Loucy (cell line): ENCODE measurements at regions not wholly inside any gene's neighbourhood (a gene's known extent, or its start where the extent isn't known, plus 50 kb on each side); places are given as distances from the start of the nearest gene placed in this dataset.

Experiments
- H2AFZ ChIP-seq: fragments of 200-600 bp; sonication (generic); 2 replicates; pipeline ENCODE4 v1.6.0; 2016; ENCODE audit warnings: antibody characterized with exemption, mild to moderate bottlenecking, low read length, moderate library complexity
- H3F3A ChIP-seq: fragments of 200-600 bp; 2 replicates; pipeline ENCODE4 v1.6.0; 2016; ENCODE audit warnings: antibody characterized with exemption, low read depth, mild to moderate bottlenecking
- H3K27me3 ChIP-seq: fragments of 200-600 bp; sonication (generic); 2 replicates; pipeline ENCODE4 v1.6.1; 2014; ENCODE audit warnings: low read length, mild to moderate bottlenecking; ENCODE audit not compliant: insufficient read depth, poor library complexity, severe bottlenecking
- H3K36me3 ChIP-seq: fragments of 200-600 bp; sonication (generic); 2 replicates; pipeline ENCODE4 v1.6.1; 2016; ENCODE audit warnings: low read length; ENCODE audit not compliant: insufficient read depth
- H3K4me1 ChIP-seq: fragments of 200-600 bp; sonication (generic); 2 replicates; pipeline ENCODE4 v1.5.1; 2014; ENCODE audit warnings: low read length, mild to moderate bottlenecking; ENCODE audit not compliant: insufficient read depth, poor library complexity, severe bottlenecking
- H3K4me2 ChIP-seq: fragments of 200-600 bp; sonication (generic); 2 replicates; pipeline ENCODE4 v1.6.0; 2014; ENCODE audit warnings: antibody characterized with exemption, low read length, low read depth, mild to moderate bottlenecking; ENCODE audit not compliant: poor library complexity, severe bottlenecking
- H3K4me3 ChIP-seq: fragments of 200-600 bp; sonication (generic); 2 replicates; pipeline ENCODE4 v1.5.1; 2014; ENCODE audit warnings: low read length, mild to moderate bottlenecking, mixed read lengths; ENCODE audit not compliant: poor library complexity, severe bottlenecking
- H3K79me2 ChIP-seq: fragments of 200-600 bp; sonication (generic); 2 replicates; pipeline ENCODE4 v1.6.1; 2014; ENCODE audit warnings: low read length; ENCODE audit not compliant: insufficient read depth
- H3K9ac ChIP-seq: fragments of 200-600 bp; sonication (generic); 2 replicates; pipeline ENCODE4 v1.6.0; 2014; ENCODE audit warnings: mild to moderate bottlenecking, low read depth, low read length, moderate library complexity; ENCODE audit not compliant: poor library complexity, severe bottlenecking
- H3K9me2 ChIP-seq: fragments of 200-600 bp; sonication (generic); replicated peaks from 2 replicates; pipeline ENCODE4 v1.6.1; 2016; ENCODE audit warnings: low read depth, low read length, mixed read lengths
- H3K9me3 ChIP-seq: fragments of 200-600 bp; sonication (generic); 2 replicates; pipeline ENCODE4 v1.6.1; 2014; ENCODE audit warnings: mild to moderate bottlenecking, antibody characterized with exemption, low read length, low read depth; ENCODE audit not compliant: insufficient read depth
- H4K20me1 ChIP-seq: fragments of 200-600 bp; sonication (generic); 2 replicates; pipeline ENCODE4 v1.6.0; 2014; ENCODE audit warnings: antibody characterized with exemption, low read length, mild to moderate bottlenecking; ENCODE audit not compliant: insufficient read depth, poor library complexity, severe bottlenecking
- EZH2phosphoT487 ChIP-seq: fragments of 200-600 bp; IDR thresholded peaks from 2 replicates; pipeline ENCODE4 v1.6.1; 2018; ENCODE audit warnings: antibody characterized with exemption, mild to moderate bottlenecking, moderate library complexity, borderline replicate concordance
- TF ChIP-seq, protein P1 (sequence below): fragments of 200-600 bp; sonication (generic); conservative IDR thresholded peaks from 2 replicates; pipeline ENCODE4 v1.5.1; 2014; ENCODE audit warnings: mild to moderate bottlenecking, antibody characterized with exemption, low read length

- TF ChIP-seq, protein P1, sequence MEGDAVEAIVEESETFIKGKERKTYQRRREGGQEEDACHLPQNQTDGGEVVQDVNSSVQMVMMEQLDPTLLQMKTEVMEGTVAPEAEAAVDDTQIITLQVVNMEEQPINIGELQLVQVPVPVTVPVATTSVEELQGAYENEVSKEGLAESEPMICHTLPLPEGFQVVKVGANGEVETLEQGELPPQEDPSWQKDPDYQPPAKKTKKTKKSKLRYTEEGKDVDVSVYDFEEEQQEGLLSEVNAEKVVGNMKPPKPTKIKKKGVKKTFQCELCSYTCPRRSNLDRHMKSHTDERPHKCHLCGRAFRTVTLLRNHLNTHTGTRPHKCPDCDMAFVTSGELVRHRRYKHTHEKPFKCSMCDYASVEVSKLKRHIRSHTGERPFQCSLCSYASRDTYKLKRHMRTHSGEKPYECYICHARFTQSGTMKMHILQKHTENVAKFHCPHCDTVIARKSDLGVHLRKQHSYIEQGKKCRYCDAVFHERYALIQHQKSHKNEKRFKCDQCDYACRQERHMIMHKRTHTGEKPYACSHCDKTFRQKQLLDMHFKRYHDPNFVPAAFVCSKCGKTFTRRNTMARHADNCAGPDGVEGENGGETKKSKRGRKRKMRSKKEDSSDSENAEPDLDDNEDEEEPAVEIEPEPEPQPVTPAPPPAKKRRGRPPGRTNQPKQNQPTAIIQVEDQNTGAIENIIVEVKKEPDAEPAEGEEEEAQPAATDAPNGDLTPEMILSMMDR: no peak
- Histone ChIP-seq H3K36me3 (no peaks in the 10 kb centered on the region), H3K9me2 (no peaks in the 10 kb centered on the region), H4K20me1 (no peaks in the 10 kb centered on the region), H2AFZ (no peak overlapping the region), H3K27me3 (no peaks in the 10 kb centered on the region), H3K4me1 (peaks cover 11% of the 10 kb centered on the region), H3K79me2 (no peaks in the 10 kb centered on the region), H3F3A (no peaks in the 10 kb centered on the region), H3K4me3 (no peak overlapping the region), H3K4me2 (no peak overlapping the region), H3K9me3 (no peaks in the 10 kb centered on the region), H3K9ac (no peak overlapping the region)
These were observed 147.8 kb upstream of the TMCC3 start for GRCh38 chr12:94798113-94798512.

DNA sequence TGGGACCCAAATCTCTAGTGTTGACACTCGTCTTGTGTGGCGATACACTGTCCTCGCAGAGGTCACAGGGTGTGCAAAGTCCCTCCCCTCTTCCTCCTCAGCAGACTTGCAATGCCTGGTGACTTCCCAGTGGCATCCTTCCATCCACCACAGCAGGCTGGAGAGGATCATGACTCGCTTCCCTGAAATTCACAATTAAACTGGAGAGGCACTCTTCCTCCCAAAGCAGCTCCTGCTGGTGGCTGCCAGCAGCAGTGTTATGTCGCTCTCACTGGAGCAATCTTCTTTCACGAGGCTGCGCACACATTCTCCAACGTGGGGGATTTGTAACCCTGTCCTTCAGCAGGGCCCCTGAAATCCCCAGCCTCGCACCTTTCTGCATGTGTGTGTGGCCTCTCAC lies 145.2 kb upstream of the TMCC3 start:
- TF ChIP-seq, protein P1: no peak
- no peak for TF ChIP-seq EZH2phosphoT487
- Histone ChIP-seq H3K27me3 (no peaks in the 10 kb centered on the region), H3K4me2 (no peak overlapping the region), H3K9ac (no peak overlapping the region), H3K9me2 (no peaks in the 10 kb centered on the region), H4K20me1 (no peaks in the 10 kb centered on the region), H3K9me3 (no peaks in the 10 kb centered on the region), H3F3A (no peaks in the 10 kb centered on the region), H3K4me3 (no peak overlapping the region), H3K36me3 (no peaks in the 10 kb centered on the region), H2AFZ (peak overlapping the region; percentile 55; the same call in 1 of the 2 replicates), H3K79me2 (no peaks in the 10 kb centered on the region), H3K4me1 (peaks cover 12% of the 10 kb centered on the region)

DNA sequence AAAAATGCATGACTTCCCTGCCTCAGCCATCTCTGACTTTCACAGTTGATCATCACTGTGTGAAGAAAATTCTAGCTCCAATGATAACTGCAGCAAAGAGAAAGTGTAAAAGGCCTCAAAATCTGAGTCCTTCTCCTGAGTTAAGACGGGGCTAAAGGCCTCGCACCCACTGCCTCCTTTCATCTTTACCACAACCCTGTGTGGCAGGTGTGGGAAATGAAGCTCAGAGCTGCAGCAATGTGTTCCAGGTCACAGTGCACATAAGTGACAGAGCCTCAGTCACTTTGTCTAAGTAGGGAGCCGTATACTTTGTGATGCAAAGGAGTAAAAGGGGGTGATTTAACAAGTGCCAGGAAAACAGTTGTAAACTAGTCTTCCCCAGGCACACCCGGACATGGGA lies 144.7 kb upstream of the TMCC3 start:
- H4K20me1 ChIP-seq: no peaks in the 10 kb centered on the region
- H3K9me2 ChIP-seq: no peaks in the 10 kb centered on the region
- TF ChIP-seq, protein P1: no peak
- TF ChIP-seq EZH2phosphoT487: no peak
- no peaks in the 10 kb centered on the region for H3K79me2 ChIP-seq
- no peaks in the 10 kb centered on the region for H3K36me3 ChIP-seq
- H2AFZ ChIP-seq: peak overlapping the region; percentile 55; the same call in 1 of the 2 replicates
- H3K9ac ChIP-seq: no peak overlapping the region
- H3K4me2 ChIP-seq: no peak overlapping the region
- H3F3A ChIP-seq: no peaks in the 10 kb centered on the region
- H3K4me3 ChIP-seq: no peak overlapping the region
- peaks cover 16% of the 10 kb centered on the region for H3K4me1 ChIP-seq
- H3K27me3 ChIP-seq: no peaks in the 10 kb centered on the region
- H3K9me3 ChIP-seq: no peaks in the 10 kb centered on the region
